Heart left ventricle (tissue), 16 donors: ENCODE measurements at regions not wholly inside any gene's neighbourhood (a gene's known extent, or its start where the extent isn't known, plus 50 kb on each side); places are given as distances from the start of the nearest gene placed in this dataset.

Source experiments
- ATAC-seq, 4 donors: fragments of 200-7000 bp; cut with Tn5 transposase; one replicate each; pipeline ENCODE4 v1.9.1; 2020 to 2022; ENCODE audit warnings: moderate library complexity in 4 of 4, mild to moderate bottlenecking in 3 of 4, moderate number of reproducible peaks in 1 of 4
- DNase-seq, 5 donors: peaks; one replicate each; pipeline ENCODE4 v3.0.0-alpha.2; 2020
- H3K27ac ChIP-seq, 12 donors: fragments of 200-600 bp; sonication (generic) in 4 of 12; one replicate each; pipeline versions ENCODE4 v1.5.0 to v1.8.0; 2016 to 2022; ENCODE audit warnings: mild to moderate bottlenecking in 2 of 12
- H3K27me3 ChIP-seq, 9 donors: fragments of 200-600 bp; sonication (generic) in 2 of 9; one replicate each; pipeline versions ENCODE4 v1.5.1 to v1.8.0; 2016 to 2022; ENCODE audit warnings: mild to moderate bottlenecking in 3 of 9
- H3K36me3 ChIP-seq, 9 donors: fragments of 200-600 bp; sonication (generic) in 2 of 9; one replicate each; pipeline versions ENCODE4 v1.5.0 to v1.8.0; 2018 to 2022; ENCODE audit warnings: mild to moderate bottlenecking in 2 of 9
- H3K4me1 ChIP-seq, 12 donors: fragments of 200-600 bp; sonication (generic) in 4 of 12; one replicate each; pipeline versions ENCODE4 v1.5.0 to v1.8.0; 2016 to 2022; ENCODE audit warnings: mild to moderate bottlenecking in 3 of 12
- H3K4me3 ChIP-seq, 12 donors: fragments of 200-600 bp; sonication (generic) in 4 of 12; one replicate each; pipeline versions ENCODE4 v1.5.0 to v1.8.0; 2017 to 2022; ENCODE audit warnings: mild to moderate bottlenecking in 9 of 12, moderate library complexity in 4 of 12
- H3K9me3 ChIP-seq, 12 donors: fragments of 200-600 bp; sonication (generic) in 4 of 12; one replicate each; pipeline versions ENCODE4 v1.5.0 to v1.8.0; 2016 to 2022; ENCODE audit warnings: mild to moderate bottlenecking in 1 of 12
- POLR2A ChIP-seq, 2 donors: fragments of 450-650 bp; IDR thresholded peaks; one replicate each; pipeline ENCODE4 v1.6.1; 2017; ENCODE audit warnings: antibody characterized with exemption in 2 of 2, mild to moderate bottlenecking in 2 of 2, moderate library complexity in 2 of 2
- WGBS, 4 donors: extraction: QIAGEN DNeasy Blood & Tissue Kit in 2 of 4; methylation state at CpG; one replicate each; pipeline versions ENCODE4 v1.1.5 to v1.1.7; 2013 to 2018; 5-methylcytosine and 5-hydroxymethylcytosine counted together
- intact Hi-C, 10 donors: fragments of 100-400 bp; cut with DNase I; formaldehyde crosslinking; loops; one replicate each; pipeline versions ENCODE4 v1.11.1 to v1.14.2; 2022
- TF ChIP-seq, protein P1 (sequence below), 12 donors: fragments of 200-600 bp; sonication (generic) in 4 of 12; IDR thresholded peaks; one replicate each; pipeline versions ENCODE4 v1.5.0 to v1.8.0; 2018 to 2022; ENCODE audit warnings: antibody characterized with exemption in 12 of 12, mild to moderate bottlenecking in 5 of 12
- donor health status: ischemic (EF 13 %, LVEDD 7.1; RV severe dilation, severe dysfunction).
- donor health status: healthy with polysubstance abuse.
- donor health status: DM: no; HTN: yes; CAD: no.
- donor health status: DM: no; HTN: no; CAD: no.
- donor health status: ischemic (EF 25% LVEDD 6.9; RV normal size, moderate dysfunction).
- donor health status: ischemic (EF 25% LVEDD 5.7; RV mildly dilated, moderate dysfunction).
- donor health status: healthy.
- donor health status: DM: yes; HTN: yes; CAD: no.
- donor health status: ischemic (EF 35%, LVEDD 5.7; RV mildly dilated, moderate dysfunction).
- donor health status: nonischemic (EF 11% LVEDD 7.7; RV severe dilation, severe dysfunction).
- donor health status: DM: yes; HTN: yes; CAD: no.
- donor health status: PGD.
- donor health status: ischemic (EF 29% LVEDD 5.4; RV normal size, mild dysfunction).
- donor health status: nonischemic (EF 23%, LVEDD 6.1; RV moderate dilation, normal function).

DNA sequence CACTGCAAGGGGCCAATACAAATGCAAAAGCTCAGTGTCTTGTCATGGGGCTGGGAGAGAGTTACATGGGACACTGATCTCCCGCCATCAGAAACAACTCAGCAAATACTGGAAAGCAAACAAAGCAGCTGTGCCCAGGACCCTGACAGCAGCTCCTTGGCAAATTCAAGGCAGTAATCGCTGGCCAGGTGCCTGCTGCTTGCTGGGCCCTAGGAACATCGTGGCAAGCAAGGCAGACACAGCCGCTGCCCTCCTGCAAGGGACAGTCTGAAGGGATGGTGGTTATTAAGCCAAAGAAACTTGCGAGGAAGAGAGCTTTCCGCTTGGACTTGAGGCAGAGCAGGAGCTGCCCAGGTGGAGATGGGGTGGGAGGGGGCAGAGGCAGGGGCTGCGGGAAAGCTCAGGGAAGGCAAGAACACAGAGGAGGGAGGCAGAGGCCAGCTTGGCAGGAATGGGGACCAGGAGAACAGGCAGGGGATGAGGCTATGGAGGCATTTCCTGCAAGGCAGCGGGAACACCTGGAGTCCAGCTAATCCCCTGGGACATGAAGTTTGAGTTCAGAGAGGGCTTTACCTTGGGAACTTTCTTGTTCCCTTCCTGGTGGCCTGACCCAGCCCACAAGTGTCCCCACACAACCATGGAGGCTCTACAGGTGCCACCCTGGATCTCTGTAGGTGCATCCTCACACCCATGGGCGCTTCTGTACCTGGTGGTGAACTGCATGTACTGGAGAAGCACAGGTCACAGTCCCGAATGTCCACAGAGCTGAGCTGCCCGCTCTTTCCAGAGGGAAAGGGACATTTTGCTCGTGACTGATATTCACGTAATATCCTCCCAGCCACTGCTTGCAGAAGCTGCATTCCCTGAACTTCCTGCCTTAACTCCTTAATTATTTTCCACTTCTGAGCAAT lies 78.7 kb upstream of the ATP2B2 start:
- Histone ChIP-seq H3K4me3 (no peak overlapping the region), H3K27me3 (peaks cover 0 to 37% (median 4%) of the 10 kb centered on the region in 9 donors), H3K36me3 (no peaks in the 10 kb centered on the region), H3K9me3 (no peaks in the 10 kb centered on the region), H3K4me1 (no peaks in the 10 kb centered on the region), H3K27ac (no peak overlapping the region)
- WGBS, 4 donors = 60 to 70% (median 66%) methylated on average over 13 of the region's 13 CpGs
- TF ChIP-seq, protein P1, sequence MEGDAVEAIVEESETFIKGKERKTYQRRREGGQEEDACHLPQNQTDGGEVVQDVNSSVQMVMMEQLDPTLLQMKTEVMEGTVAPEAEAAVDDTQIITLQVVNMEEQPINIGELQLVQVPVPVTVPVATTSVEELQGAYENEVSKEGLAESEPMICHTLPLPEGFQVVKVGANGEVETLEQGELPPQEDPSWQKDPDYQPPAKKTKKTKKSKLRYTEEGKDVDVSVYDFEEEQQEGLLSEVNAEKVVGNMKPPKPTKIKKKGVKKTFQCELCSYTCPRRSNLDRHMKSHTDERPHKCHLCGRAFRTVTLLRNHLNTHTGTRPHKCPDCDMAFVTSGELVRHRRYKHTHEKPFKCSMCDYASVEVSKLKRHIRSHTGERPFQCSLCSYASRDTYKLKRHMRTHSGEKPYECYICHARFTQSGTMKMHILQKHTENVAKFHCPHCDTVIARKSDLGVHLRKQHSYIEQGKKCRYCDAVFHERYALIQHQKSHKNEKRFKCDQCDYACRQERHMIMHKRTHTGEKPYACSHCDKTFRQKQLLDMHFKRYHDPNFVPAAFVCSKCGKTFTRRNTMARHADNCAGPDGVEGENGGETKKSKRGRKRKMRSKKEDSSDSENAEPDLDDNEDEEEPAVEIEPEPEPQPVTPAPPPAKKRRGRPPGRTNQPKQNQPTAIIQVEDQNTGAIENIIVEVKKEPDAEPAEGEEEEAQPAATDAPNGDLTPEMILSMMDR (IDR thresholded peaks at IDR 0.05) = no peak
- no peak for TF ChIP-seq POLR2A (IDR thresholded peaks at IDR 0.05)
- intact Hi-C loops = no loop called here
- no peak for DNase-seq
- no peak for ATAC-seq

DNA sequence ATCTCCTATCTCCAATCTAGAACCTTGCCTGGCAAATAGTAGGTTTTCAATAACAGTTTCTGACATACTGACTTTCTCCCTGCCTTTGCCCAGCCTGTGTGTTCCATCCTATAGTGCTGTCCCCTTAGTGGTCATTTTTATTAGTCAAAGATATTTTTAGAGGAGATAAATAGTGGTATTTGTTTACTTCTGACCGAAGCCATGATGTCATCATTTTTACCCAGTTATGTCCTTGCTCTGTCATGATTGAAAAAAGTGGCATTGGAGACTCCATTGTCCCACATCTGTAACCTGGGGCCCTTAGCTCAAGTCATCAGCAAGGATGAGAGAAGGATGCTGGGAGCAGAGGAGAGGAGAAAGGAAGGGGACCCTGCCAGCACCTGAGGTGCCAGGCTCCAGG lies 80.6 kb upstream of the ATP2B2 start:
- intact Hi-C loops = no loop called here
- peaks cover 0 to 33% (median 4%) of the 10 kb centered on the region in 9 donors for H3K27me3 ChIP-seq

DNA sequence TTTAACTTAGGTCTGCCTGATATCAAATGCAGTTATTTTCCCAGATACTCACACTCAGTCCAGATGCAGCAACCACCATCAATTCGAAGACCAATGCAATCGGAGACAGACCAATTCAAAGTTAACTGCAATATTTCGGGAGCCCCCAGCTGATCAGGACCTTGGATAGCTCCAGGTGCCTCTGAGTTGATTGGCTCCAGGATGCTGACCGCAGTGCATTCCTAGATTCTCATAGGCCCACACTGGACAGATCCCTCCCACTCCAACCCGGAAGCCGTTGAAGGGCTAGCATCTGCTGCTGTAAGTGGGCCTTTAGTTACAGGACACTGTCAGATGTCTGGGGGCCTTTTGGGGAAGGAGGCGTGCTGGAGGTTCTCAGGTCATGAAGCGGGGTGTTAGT lies 89.5 kb upstream of the ATP2B2 start:
- intact Hi-C loops = no loop called here
- DNase-seq = peak in 4 of 5 donors; percentile 35 to 57 (median 42)

More for the DNA sequence above, 80.6 kb upstream of the ATP2B2 start:
- Histone ChIP-seq H3K36me3 (no peaks in the 10 kb centered on the region), H3K9me3 (no peaks in the 10 kb centered on the region), H3K4me1 (no peaks in the 10 kb centered on the region), H3K27ac (no peak overlapping the region), H3K4me3 (no peak overlapping the region)
- DNase-seq (no peak), ATAC-seq (no peak)
- no peak for TF ChIP-seq POLR2A (IDR thresholded peaks at IDR 0.05)
- TF ChIP-seq, protein P1 (IDR thresholded peaks at IDR 0.05) = no peak
- 40 to 65% (median 52%) methylated on average over 1 of the region's 1 CpG for WGBS, 4 donors

DNA sequence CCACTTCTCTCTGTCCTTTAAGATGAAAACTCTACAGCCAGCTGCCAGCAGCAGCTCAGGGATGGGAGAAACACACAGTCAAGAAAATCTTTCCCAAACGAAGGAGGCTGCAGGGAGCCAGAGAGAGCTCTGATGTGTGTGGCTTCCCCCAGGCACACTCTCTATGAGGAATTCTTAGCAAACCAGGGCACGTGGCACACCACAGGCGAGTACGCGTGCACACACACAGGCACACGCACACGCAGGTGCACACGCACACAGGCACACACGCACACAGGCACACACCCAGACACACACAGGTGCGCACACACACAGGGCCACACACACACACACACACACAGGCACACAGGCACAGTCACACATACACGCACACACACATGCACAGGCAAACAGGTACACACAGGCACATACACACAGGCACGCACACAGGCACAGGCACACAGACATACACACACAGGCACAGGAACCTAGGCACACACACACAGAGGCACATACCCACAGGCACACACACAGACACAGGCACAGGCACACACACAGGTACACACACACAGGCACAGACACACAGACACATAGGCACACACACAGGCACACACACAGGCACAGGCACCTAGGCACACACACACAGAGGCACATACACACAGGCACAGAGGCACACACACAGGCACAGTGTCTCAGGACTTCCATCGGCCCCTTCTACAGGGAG lies 91.5 kb upstream of the ATP2B2 start:
- no peak overlapping the region for H3K4me3 ChIP-seq
- ATAC-seq = no peak
- peaks cover 0 to 7% (median 0%) of the 10 kb centered on the region in 12 donors for H3K4me1 ChIP-seq
- H3K27me3 ChIP-seq = no peaks in the 10 kb centered on the region
- no peak overlapping the region for H3K27ac ChIP-seq
- WGBS, 4 donors = 80 to 86% (median 83%) methylated on average over 13 of the region's 13 CpGs
- intact Hi-C loops = no loop called here
- TF ChIP-seq POLR2A (IDR thresholded peaks at IDR 0.05) = no peak
- TF ChIP-seq, protein P1 (IDR thresholded peaks at IDR 0.05) = no peak
- H3K36me3 ChIP-seq = no peaks in the 10 kb centered on the region
- no peaks in the 10 kb centered on the region for H3K9me3 ChIP-seq
- no peak for DNase-seq

More for the DNA sequence above, 89.5 kb upstream of the ATP2B2 start:
- H3K4me1 ChIP-seq = no peaks in the 10 kb centered on the region
- no peaks in the 10 kb centered on the region for H3K27me3 ChIP-seq
- no peak overlapping the region for H3K4me3 ChIP-seq
- peak; percentile 55 to 88 (median 82) for ATAC-seq
- H3K27ac ChIP-seq = no peak overlapping the region
- no peaks in the 10 kb centered on the region for H3K9me3 ChIP-seq
- WGBS, 4 donors = 12 to 14% (median 13%) methylated on average over 8 of the region's 8 CpGs
- TF ChIP-seq POLR2A (IDR thresholded peaks at IDR 0.05) = no peak
- H3K36me3 ChIP-seq = no peaks in the 10 kb centered on the region
